ENCODE measurements at regions not wholly inside any gene's neighbourhood (a gene's known extent, or its start where the extent isn't known, plus 50 kb on each side); places are given as distances from the start of the nearest gene placed in this dataset.

GRCh38 chr12:115257791-115258190 is 573.8 kb upstream of the TBX3 start:
- H3K36me3 ChIP-seq (ENCODE audit: control insufficient read depth in 2 of 4, insufficient read depth in 4 of 4, low read length in 3 of 4), result no peaks in the 10 kb centered on the region
- DNase-seq (ENCODE audit: low read depth in 1 of 2, low spot score in 2 of 2) (no peak), FAIRE-seq (no peak)
- no peak overlapping the region for H2AFZ ChIP-seq (ENCODE audit: low read length)
- no peaks in the 10 kb centered on the region for H3K79me2 ChIP-seq (ENCODE audit: control insufficient read depth in 1 of 2, insufficient read depth in 2 of 2, low read length in 2 of 2)
- ChIA-PET CTCF (ENCODE audit: partially characterized antibody) (no interaction called here), POLR2A (ENCODE audit: partially characterized antibody) (no interaction called here)
- no peak overlapping the region for H3K4me2 ChIP-seq (ENCODE audit: insufficient read depth in 1 of 2, low read depth in 2 of 2, low read length in 2 of 2)
- H4K8ac ChIP-seq (ENCODE audit: extremely low read depth, insufficient read depth, low read length), result no peak overlapping the region
- no peak overlapping the region for H2BK120ac ChIP-seq (replicated peaks; ENCODE audit: low read depth, low read length)
- no peak overlapping the region for H4K91ac ChIP-seq (replicated peaks; ENCODE audit: insufficient read length, low read length)
- 100% methylated on average over 2 of the region's 2 CpGs; no CpG with 5 or more reads in 1 of the 2 experiments for WGBS, 2 experiments (ENCODE audit: extremely low coverage in 1 of 2, insufficient coverage in 1 of 2, insufficient read length in 1 of 2, insufficient replicate concordance in 2 of 2, low coverage in 1 of 2, low lambda C conversion rate in 2 of 2, missing lambda C conversion rate in 1 of 2)
- no peak overlapping the region for H3K27ac ChIP-seq (ENCODE audit: low read depth, low read length)
- H3K9ac ChIP-seq (replicated peaks in 1 of 4; ENCODE audit: extremely low read depth in 1 of 4, low read depth in 3 of 4, low read length in 3 of 4), result no peak overlapping the region
- no peak overlapping the region for H3K14ac ChIP-seq (ENCODE audit: insufficient read length)
- H2BK15ac ChIP-seq (ENCODE audit: low read length), result no peak overlapping the region
- no peak overlapping the region for H3K4me3 ChIP-seq (ENCODE audit: extremely low read depth in 1 of 4, insufficient read depth in 2 of 4, low read depth in 3 of 4, low read length in 4 of 4)
- no peak overlapping the region for H2AK5ac ChIP-seq (ENCODE audit: low read depth, low read length)
- H2BK5ac ChIP-seq (ENCODE audit: low read depth, low read length), result no peak overlapping the region
- H3K79me1 ChIP-seq (ENCODE audit: low read depth, low read length), result no peaks in the 10 kb centered on the region
- no peak overlapping the region for H2BK12ac ChIP-seq (ENCODE audit: low read depth, low read length)
- H4K20me1 ChIP-seq (replicated peaks in 1 of 2; ENCODE audit: control insufficient read depth in 1 of 2, insufficient read depth in 2 of 2, low read length in 2 of 2), result no peaks in the 10 kb centered on the region
- H4K5ac ChIP-seq (ENCODE audit: insufficient read length, low read depth, low read length), result no peak overlapping the region
- H3K4me1 ChIP-seq (replicated peaks in 1 of 4; ENCODE audit: control insufficient read depth in 3 of 4, insufficient read depth in 4 of 4, low read length in 3 of 4), result no peaks in the 10 kb centered on the region
- H3K9me3 ChIP-seq (ENCODE audit: insufficient read depth in 2 of 2, low read depth in 1 of 2, low read length in 1 of 2), result no peaks in the 10 kb centered on the region
- no peak overlapping the region for H3K56ac ChIP-seq (replicated peaks; ENCODE audit: insufficient read length, low read depth, low read length)
- no peak for TF ChIP-seq FOSL1 (IDR thresholded peaks at IDR 0.05; ENCODE audit: insufficient read depth, low read depth, low read length)
- 0 out of 2 replicates have a peak, but pooled peaks have one; percentile 11 for TF ChIP-seq SIX5 (IDR thresholded peaks at IDR 0.05; ENCODE audit: low read depth, low read length)
- no peaks in the 10 kb centered on the region for H3K27me3 ChIP-seq (replicated peaks in 1 of 4; ENCODE audit: control insufficient read depth in 3 of 4, extremely low read depth in 1 of 4, insufficient read depth in 3 of 4, low read length in 3 of 4)
- H2BK20ac ChIP-seq (ENCODE audit: low read length), result no peak overlapping the region
- H3K4ac ChIP-seq (replicated peaks; ENCODE audit: insufficient read length, low read depth, low read length), result no peak overlapping the region
- no peak overlapping the region for H3K18ac ChIP-seq (ENCODE audit: extremely low read depth, low read length)
- no peaks in the 10 kb centered on the region for H3K23me2 ChIP-seq (ENCODE audit: low read depth, low read length)
- H3K23ac ChIP-seq (ENCODE audit: insufficient read length), result no peak overlapping the region

Measured in H1 (cell line).